AG09319 (cell line): ENCODE measurements at regions not wholly inside any gene's neighbourhood (a gene's known extent, or its start where the extent isn't known, plus 50 kb on each side); places are given as distances from the start of the nearest gene placed in this dataset.
"Not testable (repeated sequence)": the region's sequence is repeated elsewhere in the genome, so short reads cannot be mapped to it uniquely, and the experiment has no call there.

Experiments
- DNase-seq: peaks from one replicate; pipeline ENCODE4 v3.0.0-alpha.2; 2010; ENCODE audit warnings: low read depth; ENCODE audit errors: extremely low read depth
- TF ChIP-seq, protein P1 (sequence below): IDR thresholded peaks from 2 replicates; pipeline ENCODE4 v1.5.1; 2011; ENCODE audit warnings: low read depth, mild to moderate bottlenecking, inconsistent platforms, low read length, moderate library complexity

DNA sequence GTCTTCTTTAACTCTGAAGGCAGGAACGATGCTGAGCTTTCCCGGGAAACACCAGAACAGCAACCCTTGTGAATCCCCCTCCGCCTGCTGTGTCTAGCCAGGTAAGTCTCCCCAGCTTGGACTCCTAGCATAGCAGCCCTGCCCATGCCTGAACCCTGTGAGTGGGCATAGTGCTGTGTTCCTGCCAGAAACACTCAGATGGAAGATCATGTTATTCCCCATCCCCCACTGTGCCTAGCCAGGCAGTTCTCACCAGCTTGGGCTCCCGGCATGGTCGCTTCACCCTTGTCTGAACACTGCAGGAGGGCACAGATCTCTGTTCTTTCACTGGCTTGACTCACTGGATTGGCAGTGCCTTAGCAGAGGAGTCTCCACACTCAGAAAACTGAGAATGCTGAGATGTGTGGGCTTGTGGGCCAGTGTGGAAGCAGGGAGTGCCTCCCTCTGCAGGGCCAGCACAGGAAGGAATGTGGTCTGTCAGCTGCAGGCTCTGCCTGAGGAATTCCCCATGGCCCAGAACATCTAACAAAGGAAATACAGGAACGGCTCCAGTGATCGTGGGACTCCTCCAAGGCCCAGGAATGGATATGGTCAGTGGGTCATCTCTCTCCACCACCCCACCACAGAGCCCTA is 440.1 kb upstream of the ADGRB3 start:
- DNase-seq, result no peak
- TF ChIP-seq, protein P1, sequence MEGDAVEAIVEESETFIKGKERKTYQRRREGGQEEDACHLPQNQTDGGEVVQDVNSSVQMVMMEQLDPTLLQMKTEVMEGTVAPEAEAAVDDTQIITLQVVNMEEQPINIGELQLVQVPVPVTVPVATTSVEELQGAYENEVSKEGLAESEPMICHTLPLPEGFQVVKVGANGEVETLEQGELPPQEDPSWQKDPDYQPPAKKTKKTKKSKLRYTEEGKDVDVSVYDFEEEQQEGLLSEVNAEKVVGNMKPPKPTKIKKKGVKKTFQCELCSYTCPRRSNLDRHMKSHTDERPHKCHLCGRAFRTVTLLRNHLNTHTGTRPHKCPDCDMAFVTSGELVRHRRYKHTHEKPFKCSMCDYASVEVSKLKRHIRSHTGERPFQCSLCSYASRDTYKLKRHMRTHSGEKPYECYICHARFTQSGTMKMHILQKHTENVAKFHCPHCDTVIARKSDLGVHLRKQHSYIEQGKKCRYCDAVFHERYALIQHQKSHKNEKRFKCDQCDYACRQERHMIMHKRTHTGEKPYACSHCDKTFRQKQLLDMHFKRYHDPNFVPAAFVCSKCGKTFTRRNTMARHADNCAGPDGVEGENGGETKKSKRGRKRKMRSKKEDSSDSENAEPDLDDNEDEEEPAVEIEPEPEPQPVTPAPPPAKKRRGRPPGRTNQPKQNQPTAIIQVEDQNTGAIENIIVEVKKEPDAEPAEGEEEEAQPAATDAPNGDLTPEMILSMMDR, result no peak

GRCh38 chr6:68192988-68193387 is 442.1 kb upstream of the ADGRB3 start:
- DNase-seq, result no peak
- TF ChIP-seq, protein P1, result no peak

- TF ChIP-seq, protein P1, result no peak
- DNase-seq, result no peak
These were observed 445.8 kb upstream of the ADGRB3 start for GRCh38 chr6:68189217-68189815.

DNA sequence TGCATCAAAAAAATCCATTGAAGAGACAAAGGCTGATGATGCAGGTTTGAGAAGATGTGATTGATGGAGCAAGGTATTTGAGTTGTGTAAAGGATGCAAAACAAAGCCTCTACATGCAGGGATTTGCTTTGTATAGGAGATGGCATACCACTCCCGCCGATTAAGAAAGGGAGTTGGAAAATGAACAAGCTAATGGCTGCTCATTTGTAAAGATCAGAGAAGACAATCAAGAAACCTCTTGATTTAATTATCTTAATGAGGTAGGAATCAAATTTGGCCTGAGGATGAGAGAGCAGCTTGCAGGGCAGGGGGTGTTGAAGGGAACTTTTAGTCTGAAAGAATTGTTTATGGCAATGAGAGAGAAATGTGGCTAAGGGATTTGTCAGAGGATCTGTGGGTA is 448.2 kb upstream of the ADGRB3 start:
- DNase-seq, result no peak
- TF ChIP-seq, protein P1, result no peak

GRCh38 chr6:68182386-68182785 is 452.7 kb upstream of the ADGRB3 start:
- DNase-seq, result no peak
- TF ChIP-seq, protein P1, result no peak

- not testable (repeated sequence) for DNase-seq
These were observed 454.1 kb upstream of the ADGRB3 start for GRCh38 chr6:68181027-68181426.

DNA sequence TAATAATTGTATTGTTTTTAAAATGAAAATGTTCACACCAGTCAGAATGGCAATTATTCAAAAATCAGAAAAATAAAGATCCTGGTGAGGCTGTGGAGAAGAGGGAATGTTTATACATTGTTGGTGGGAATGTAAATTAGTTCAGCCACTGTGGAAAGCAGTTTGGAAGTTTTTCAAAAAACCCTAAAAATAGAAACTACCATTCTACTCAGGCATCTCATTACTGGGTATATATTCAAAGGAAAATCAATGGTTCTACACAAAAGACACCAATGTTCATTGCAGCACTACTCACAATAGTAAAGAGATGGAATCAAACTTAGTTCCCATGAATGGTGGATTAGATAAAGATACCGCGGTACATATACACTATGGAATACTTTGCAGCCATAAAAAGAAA is 461.5 kb upstream of the ADGRB3 start:
- DNase-seq, result no peak
- TF ChIP-seq, protein P1, result no peak

DNA sequence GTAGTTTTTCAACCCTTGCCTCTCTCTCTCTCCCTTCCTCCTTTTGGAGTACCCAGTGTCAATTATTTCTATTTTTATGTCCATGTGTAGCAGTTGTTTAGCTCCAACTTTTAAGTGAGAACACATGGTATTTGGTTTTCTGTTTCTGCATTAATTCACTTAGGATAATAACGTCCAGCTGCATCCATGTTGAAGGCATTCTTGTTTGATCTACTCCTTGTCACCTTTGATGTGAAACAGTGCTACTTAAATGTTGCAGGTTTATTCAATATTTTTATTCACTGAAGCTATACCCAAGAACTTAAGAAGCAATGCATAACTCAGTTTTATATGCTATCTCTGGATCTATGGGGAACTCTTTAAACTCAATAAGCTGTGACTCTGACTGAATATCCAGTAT is 465.2 kb upstream of the ADGRB3 start:
- TF ChIP-seq, protein P1, result no peak
- no peak for DNase-seq
